Ramos (cell line): ENCODE measurements at regions not wholly inside any gene's neighbourhood (a gene's known extent, or its start where the extent isn't known, plus 50 kb on each side); places are given as distances from the start of the nearest gene placed in this dataset.

Experiments used
- in situ Hi-C: fragments of 300-500 bp; cut with MboI; formaldehyde crosslinking; loops from one replicate; pipeline ENCODE4 v1.14.3; 2022; ENCODE audit warnings: low sequenced_read_pairs; ENCODE audit not compliant: unreplicated experiment

GRCh38 chr11:19357943-19358342 lies 117.2 kb upstream of the E2F8 start:
- in situ Hi-C loops, result no loop called here

- in situ Hi-C loops, result no loop called here
Measured at GRCh38 chr11:19355601-19356000, 114.9 kb upstream of the E2F8 start.

- in situ Hi-C loops, result no loop called here
Measured at GRCh38 chr11:19353287-19353850, 112.6 kb upstream of the E2F8 start.

- in situ Hi-C loops, result no loop called here
Measured at GRCh38 chr11:19352771-19353160, 112.0 kb upstream of the E2F8 start.

GRCh38 chr11:19352072-19352770 lies 111.5 kb upstream of the E2F8 start:
- in situ Hi-C loops, result no loop called here

GRCh38 chr11:19351426-19351825 lies 110.7 kb upstream of the E2F8 start:
- in situ Hi-C loops, result no loop called here

- in situ Hi-C loops, result no loop called here
Measured at GRCh38 chr11:19350160-19350559, 109.4 kb upstream of the E2F8 start.

GRCh38 chr11:19349340-19350025 lies 108.7 kb upstream of the E2F8 start:
- in situ Hi-C loops, result no loop called here

GRCh38 chr11:19347911-19348310 lies 107.2 kb upstream of the E2F8 start:
- in situ Hi-C loops, result no loop called here

- in situ Hi-C loops, result no loop called here
Measured at GRCh38 chr11:19345848-19346681, 105.3 kb upstream of the E2F8 start.

- in situ Hi-C loops, result no loop called here
Measured at GRCh38 chr11:19345519-19345847, 104.7 kb upstream of the E2F8 start.

- in situ Hi-C loops, result no loop called here
Measured at GRCh38 chr11:19344661-19345518, 104.1 kb upstream of the E2F8 start.

- in situ Hi-C loops, result no loop called here
Measured at GRCh38 chr11:19342036-19342435, 101.3 kb upstream of the E2F8 start.

- in situ Hi-C loops, result no loop called here
Measured at GRCh38 chr11:19338375-19338774, 97.6 kb upstream of the E2F8 start.

GRCh38 chr11:19337779-19338178 lies 97.0 kb upstream of the E2F8 start:
- in situ Hi-C loops, result no loop called here

GRCh38 chr11:19336331-19336730 lies 95.6 kb upstream of the E2F8 start:
- in situ Hi-C loops, result no loop called here

GRCh38 chr11:19332476-19332875 lies 91.7 kb upstream of the E2F8 start:
- in situ Hi-C loops, result no loop called here

GRCh38 chr11:19330416-19330815 lies 89.7 kb upstream of the E2F8 start:
- in situ Hi-C loops, result no loop called here

GRCh38 chr11:19329970-19330369 lies 89.2 kb upstream of the E2F8 start:
- in situ Hi-C loops, result no loop called here
